Endothelial cell (in vitro differentiated cells): ENCODE measurements at regions not wholly inside any gene's neighbourhood (a gene's known extent, or its start where the extent isn't known, plus 50 kb on each side); places are given as distances from the start of the nearest gene placed in this dataset.

Source experiments
- DNase-seq: peaks from one replicate; pipeline ENCODE4 v3.0.0; 2021; ENCODE audit warnings: low spot score
- H3K27ac Mint-ChIP-seq: one replicate; pipeline ENCODE4 v1.8.0; 2021; ENCODE audit warnings: mixed read lengths, inconsistent platforms; ENCODE audit not compliant: unreplicated experiment
- H3K27me3 Mint-ChIP-seq: one replicate; pipeline ENCODE4 v1.8.0; 2021; ENCODE audit warnings: mild to moderate bottlenecking, moderate library complexity, mixed read lengths, inconsistent platforms; ENCODE audit not compliant: unreplicated experiment
- H3K36me3 Mint-ChIP-seq: one replicate; pipeline ENCODE4 v1.8.0; 2021; ENCODE audit warnings: mild to moderate bottlenecking, low read depth, mixed read lengths, inconsistent platforms; ENCODE audit not compliant: unreplicated experiment
- H3K4me1 Mint-ChIP-seq: one replicate; pipeline ENCODE4 v1.8.0; 2021; ENCODE audit warnings: mild to moderate bottlenecking, mixed read lengths, inconsistent platforms; ENCODE audit not compliant: unreplicated experiment
- H3K4me3 Mint-ChIP-seq: one replicate; pipeline ENCODE4 v1.8.0; 2021; ENCODE audit warnings: mild to moderate bottlenecking, mixed read lengths, inconsistent platforms; ENCODE audit not compliant: unreplicated experiment
- H3K9me3 Mint-ChIP-seq: one replicate; pipeline ENCODE4 v1.8.0; 2021; ENCODE audit warnings: mixed read lengths, inconsistent platforms; ENCODE audit not compliant: unreplicated experiment
- CTCF ChIP-seq: fragments of 200-600 bp; sonication (generic); IDR thresholded peaks from one replicate; pipeline ENCODE4 v1.5.0; 2021; ENCODE audit warnings: antibody characterized with exemption; ENCODE audit not compliant: unreplicated experiment

GRCh38 chr2:109700680-109701274 lies 86.6 kb downstream of the SOWAHC start:
- TF ChIP-seq CTCF: no peak
- H3K27ac Mint-ChIP-seq: no peak overlapping the region
- H3K4me3 Mint-ChIP-seq: no peak overlapping the region
- H3K27me3 Mint-ChIP-seq: peaks cover 3% of the 10 kb centered on the region
- no peaks in the 10 kb centered on the region for H3K9me3 Mint-ChIP-seq
- H3K4me1 Mint-ChIP-seq: peaks cover 34% of the 10 kb centered on the region
- H3K36me3 Mint-ChIP-seq: no peaks in the 10 kb centered on the region
- no peak for DNase-seq

GRCh38 chr2:109701362-109701761 lies 87.2 kb downstream of the SOWAHC start:
- H3K4me1 Mint-ChIP-seq: peaks cover 34% of the 10 kb centered on the region
- no peak overlapping the region for H3K4me3 Mint-ChIP-seq

GRCh38 chr2:109702250-109702985 lies 88.3 kb downstream of the SOWAHC start:
- no peak overlapping the region for H3K27ac Mint-ChIP-seq
- peaks cover 34% of the 10 kb centered on the region for H3K4me1 Mint-ChIP-seq
- TF ChIP-seq CTCF: no peak
- H3K4me3 Mint-ChIP-seq: no peak overlapping the region
- no peaks in the 10 kb centered on the region for H3K36me3 Mint-ChIP-seq
- H3K9me3 Mint-ChIP-seq: no peaks in the 10 kb centered on the region
- DNase-seq: no peak
- peaks cover 5% of the 10 kb centered on the region for H3K27me3 Mint-ChIP-seq

More at GRCh38 chr2:109701362-109701761, 87.2 kb downstream of the SOWAHC start:
- DNase-seq: no peak
- Mint-ChIP-seq H3K9me3 (no peaks in the 10 kb centered on the region), H3K27me3 (peaks cover 3% of the 10 kb centered on the region), H3K36me3 (no peaks in the 10 kb centered on the region), H3K27ac (no peak overlapping the region)
- TF ChIP-seq CTCF: no peak

- H3K27me3 Mint-ChIP-seq: peaks cover 6% of the 10 kb centered on the region
- H3K4me1 Mint-ChIP-seq: peaks cover 34% of the 10 kb centered on the region
- no peak for DNase-seq
- H3K4me3 Mint-ChIP-seq: no peak overlapping the region
- no peaks in the 10 kb centered on the region for H3K36me3 Mint-ChIP-seq
- H3K27ac Mint-ChIP-seq: no peak overlapping the region
- H3K9me3 Mint-ChIP-seq: no peaks in the 10 kb centered on the region
- no peak for TF ChIP-seq CTCF
These were observed 88.9 kb downstream of the SOWAHC start for GRCh38 chr2:109703077-109703476.

- TF ChIP-seq CTCF: no peak
- H3K27me3 Mint-ChIP-seq: peaks cover 6% of the 10 kb centered on the region
- H3K9me3 Mint-ChIP-seq: no peaks in the 10 kb centered on the region
- no peak overlapping the region for H3K4me3 Mint-ChIP-seq
- no peak for DNase-seq
- peaks cover 34% of the 10 kb centered on the region for H3K4me1 Mint-ChIP-seq
- H3K27ac Mint-ChIP-seq: no peak overlapping the region
- no peaks in the 10 kb centered on the region for H3K36me3 Mint-ChIP-seq
These were observed 89.6 kb downstream of the SOWAHC start for GRCh38 chr2:109703798-109704197.
